ENCODE measurements at regions not wholly inside any gene's neighbourhood (a gene's known extent, or its start where the extent isn't known, plus 50 kb on each side); places are given as distances from the start of the nearest gene placed in this dataset.
"Not testable (repeated sequence)": the region's sequence is repeated elsewhere in the genome, so short reads cannot be mapped to it uniquely, and the experiment has no call there.

- DNase-seq (ENCODE audit: low read depth in 2 of 3, low spot score in 2 of 3): no peak
These were observed 386.8 kb downstream of the TMEM121 start for GRCh38 chr14:105913221-105913620.

GRCh38 chr14:105913861-105914260 lies 387.5 kb downstream of the TMEM121 start:
- no peak for DNase-seq (ENCODE audit: low read depth in 2 of 3, low spot score in 2 of 3)

GRCh38 chr14:105914281-105914680 lies 387.9 kb downstream of the TMEM121 start:
- not testable (repeated sequence) for DNase-seq (ENCODE audit: low read depth in 2 of 3, low spot score in 2 of 3)

- no peak for DNase-seq (ENCODE audit: low read depth in 2 of 3, low spot score in 2 of 3)
These were observed 388.5 kb downstream of the TMEM121 start for GRCh38 chr14:105914738-105915385.

GRCh38 chr14:105915546-105915945 lies 389.2 kb downstream of the TMEM121 start:
- DNase-seq (ENCODE audit: low read depth in 2 of 3, low spot score in 2 of 3): not testable (repeated sequence)

GRCh38 chr14:105917136-105917932 lies 391.0 kb downstream of the TMEM121 start:
- DNase-seq (ENCODE audit: low read depth in 2 of 3, low spot score in 2 of 3): not testable (repeated sequence)

GRCh38 chr14:105917933-105918436 lies 391.6 kb downstream of the TMEM121 start:
- DNase-seq (ENCODE audit: low read depth in 2 of 3, low spot score in 2 of 3): no peak

GRCh38 chr14:105918496-105919262 lies 392.3 kb downstream of the TMEM121 start:
- no peak for DNase-seq (ENCODE audit: low read depth in 2 of 3, low spot score in 2 of 3)

GRCh38 chr14:105919458-105920150 lies 393.2 kb downstream of the TMEM121 start:
- DNase-seq (ENCODE audit: low read depth in 2 of 3, low spot score in 2 of 3): no peak

GRCh38 chr14:105920151-105920700 lies 393.8 kb downstream of the TMEM121 start:
- not testable (repeated sequence) for DNase-seq (ENCODE audit: low read depth in 2 of 3, low spot score in 2 of 3)

- DNase-seq (ENCODE audit: low read depth in 2 of 3, low spot score in 2 of 3): not testable (repeated sequence)
These were observed 394.7 kb downstream of the TMEM121 start for GRCh38 chr14:105920803-105921755.

GRCh38 chr14:105921781-105922180 lies 395.4 kb downstream of the TMEM121 start:
- not testable (repeated sequence) for DNase-seq (ENCODE audit: low read depth in 2 of 3, low spot score in 2 of 3)

- not testable (repeated sequence) for DNase-seq (ENCODE audit: low read depth in 2 of 3, low spot score in 2 of 3)
These were observed 397.3 kb downstream of the TMEM121 start for GRCh38 chr14:105923520-105924191.

GRCh38 chr14:105924951-105925591 lies 398.7 kb downstream of the TMEM121 start:
- DNase-seq (ENCODE audit: low read depth in 2 of 3, low spot score in 2 of 3): no peak

GRCh38 chr14:105925615-105926372 lies 399.4 kb downstream of the TMEM121 start:
- no peak for DNase-seq (ENCODE audit: low read depth in 2 of 3, low spot score in 2 of 3)

- DNase-seq (ENCODE audit: low read depth in 2 of 3, low spot score in 2 of 3): no peak
These were observed 400.2 kb downstream of the TMEM121 start for GRCh38 chr14:105926373-105927095.

All from activated CD8-positive, alpha-beta memory T cell treated with anti-CD3 and anti-CD28 coated beads for 48 hours (primary cell).